Fibroblast of upper back skin (primary cell): ENCODE measurements at regions not wholly inside any gene's neighbourhood (a gene's known extent, or its start where the extent isn't known, plus 50 kb on each side); places are given as distances from the start of the nearest gene placed in this dataset.
"Not testable (repeated sequence)": the region's sequence is repeated elsewhere in the genome, so short reads cannot be mapped to it uniquely, and the experiment has no call there.

ENCODE experiments used
- DNase-seq: peaks from one replicate; pipeline ENCODE4 v3.0.0-alpha.2; 2013

DNA sequence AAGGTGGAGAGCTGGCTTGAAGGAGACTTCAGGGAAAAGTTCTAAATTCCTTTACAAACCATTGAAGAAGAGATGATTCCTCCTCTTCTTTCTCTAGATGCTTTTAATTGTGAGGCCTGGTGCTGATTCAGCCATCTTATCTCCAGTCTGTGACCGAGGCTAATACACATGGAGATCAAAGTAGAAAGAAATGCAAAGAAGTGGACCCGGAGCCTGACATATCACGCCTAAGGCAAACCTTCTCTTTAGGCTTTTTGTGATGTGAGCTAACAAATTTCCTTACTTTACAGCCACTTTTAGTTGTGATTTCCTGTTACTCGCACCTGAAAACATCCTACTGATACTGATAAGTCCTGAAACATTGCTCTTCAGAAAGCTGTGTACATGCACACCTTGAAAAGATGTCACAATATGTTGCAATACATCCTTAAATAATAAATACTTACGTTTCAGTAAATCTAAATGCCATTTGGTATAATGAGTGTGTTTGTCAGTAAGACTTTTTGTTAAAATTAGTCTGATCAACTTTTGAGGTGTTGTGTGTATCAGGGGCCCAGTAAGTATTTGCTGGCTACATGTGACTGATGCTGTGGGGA lies 192.4 kb downstream of the BAMBI start:
- DNase-seq: no peak

DNA sequence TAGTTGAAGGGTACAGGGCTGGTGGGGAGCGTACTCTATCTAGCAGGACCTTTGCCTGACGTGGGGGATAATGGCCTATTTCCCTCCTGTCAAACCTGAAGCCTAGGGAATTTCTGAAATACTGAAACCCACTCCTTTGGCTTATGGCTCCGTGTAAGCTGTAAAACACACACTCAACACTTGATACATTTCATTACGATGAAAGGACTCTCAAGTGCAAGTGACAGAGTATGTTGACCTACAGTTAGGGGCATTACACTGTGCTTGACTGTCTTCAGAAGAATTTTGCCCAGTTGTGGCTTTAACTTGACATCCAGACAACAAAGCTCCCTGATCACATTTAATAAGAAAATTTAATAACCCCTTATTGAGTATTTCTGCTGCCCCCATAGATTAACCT lies 194.3 kb downstream of the BAMBI start:
- no peak for DNase-seq

DNA sequence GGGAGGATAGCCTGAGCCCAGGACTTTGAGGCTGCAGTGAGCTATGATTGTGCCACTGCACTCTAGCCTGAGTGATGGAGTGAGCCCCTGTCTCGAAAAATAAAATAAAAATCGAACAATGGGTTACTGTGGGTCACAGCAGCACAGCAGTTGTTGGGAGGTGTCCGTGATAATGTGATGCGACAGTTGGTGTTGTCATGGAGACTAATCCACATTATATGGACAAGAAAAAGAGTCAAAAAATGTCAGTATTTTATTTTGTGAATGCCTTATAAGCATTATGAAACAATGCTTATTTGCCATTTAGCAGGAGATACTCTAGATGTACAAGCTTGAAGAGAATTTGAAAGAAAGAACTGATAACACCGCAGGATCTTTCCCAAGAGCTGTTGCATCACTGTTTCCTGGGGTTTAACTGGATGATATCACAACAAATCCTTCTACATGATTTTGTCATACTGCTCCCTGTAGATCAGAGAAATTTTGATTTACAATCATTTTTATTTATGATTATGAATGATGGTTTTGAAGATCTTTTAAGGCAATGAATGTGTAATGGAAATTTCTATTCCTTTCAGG lies 195.4 kb downstream of the BAMBI start:
- no peak for DNase-seq

DNA sequence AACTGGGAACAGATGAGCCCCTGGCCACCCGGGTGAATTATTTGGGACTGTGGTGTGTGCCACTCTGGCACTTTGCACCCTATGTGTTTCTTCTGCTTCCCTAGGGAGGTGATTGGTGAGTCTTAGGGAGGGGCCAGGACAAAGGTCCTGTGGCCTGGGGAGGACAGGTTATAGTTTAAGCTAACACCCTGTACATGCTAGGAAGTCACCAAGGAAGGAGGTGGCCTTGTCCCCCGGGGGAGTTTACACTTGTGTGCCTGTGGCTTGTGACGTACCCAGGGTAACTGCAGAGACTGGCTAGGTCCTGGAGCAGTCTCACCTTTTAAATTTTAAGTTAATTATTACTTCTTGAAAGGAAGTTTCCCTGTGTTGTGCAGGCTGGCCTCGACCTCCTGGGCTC lies 196.2 kb downstream of the BAMBI start:
- no peak for DNase-seq

DNA sequence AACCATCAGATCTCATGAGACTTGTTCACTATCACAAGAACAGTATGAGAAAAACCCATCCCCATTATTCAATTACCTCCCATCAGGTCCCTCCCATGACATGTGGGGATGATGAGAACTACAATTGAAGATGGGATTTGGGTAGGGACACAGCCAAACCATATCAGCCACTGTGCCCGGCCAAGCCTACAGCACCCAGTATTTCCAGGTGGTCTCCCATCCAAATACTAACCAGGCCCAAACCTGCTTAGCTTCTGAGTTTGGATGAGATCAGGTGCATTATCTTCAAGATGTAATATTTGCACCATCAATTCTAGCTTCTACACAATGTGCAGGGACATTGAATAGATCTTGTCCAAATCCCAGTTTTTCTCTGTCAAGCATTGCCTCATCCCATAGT lies 196.9 kb downstream of the BAMBI start:
- DNase-seq: no peak

DNA sequence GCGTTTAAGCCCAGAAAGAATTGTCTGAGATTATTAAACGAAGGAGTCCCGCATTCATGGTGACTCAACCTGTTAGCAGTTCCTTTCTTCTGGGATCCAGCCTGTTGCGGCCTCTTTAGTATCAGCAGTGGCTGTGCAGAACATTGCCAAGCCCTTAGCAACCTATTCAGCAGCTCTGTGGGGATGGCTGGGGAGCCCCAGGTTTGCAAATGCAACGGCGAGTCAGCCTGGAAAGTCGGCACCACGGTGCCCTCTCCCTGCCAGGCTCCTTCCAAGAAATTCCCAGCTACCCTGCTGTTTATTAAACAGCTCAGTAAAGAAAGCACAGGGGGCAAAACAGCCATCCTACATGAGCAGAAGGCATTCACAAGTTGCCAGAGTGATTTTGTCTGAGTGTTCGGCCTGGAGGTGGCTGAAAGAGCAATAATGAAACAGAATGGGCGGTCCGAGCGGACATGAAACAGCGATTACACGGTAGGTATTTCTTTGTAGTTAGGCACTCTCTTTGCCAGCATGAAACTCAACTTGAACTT lies 198.3 kb downstream of the BAMBI start:
- DNase-seq: peak; percentile 29

DNA sequence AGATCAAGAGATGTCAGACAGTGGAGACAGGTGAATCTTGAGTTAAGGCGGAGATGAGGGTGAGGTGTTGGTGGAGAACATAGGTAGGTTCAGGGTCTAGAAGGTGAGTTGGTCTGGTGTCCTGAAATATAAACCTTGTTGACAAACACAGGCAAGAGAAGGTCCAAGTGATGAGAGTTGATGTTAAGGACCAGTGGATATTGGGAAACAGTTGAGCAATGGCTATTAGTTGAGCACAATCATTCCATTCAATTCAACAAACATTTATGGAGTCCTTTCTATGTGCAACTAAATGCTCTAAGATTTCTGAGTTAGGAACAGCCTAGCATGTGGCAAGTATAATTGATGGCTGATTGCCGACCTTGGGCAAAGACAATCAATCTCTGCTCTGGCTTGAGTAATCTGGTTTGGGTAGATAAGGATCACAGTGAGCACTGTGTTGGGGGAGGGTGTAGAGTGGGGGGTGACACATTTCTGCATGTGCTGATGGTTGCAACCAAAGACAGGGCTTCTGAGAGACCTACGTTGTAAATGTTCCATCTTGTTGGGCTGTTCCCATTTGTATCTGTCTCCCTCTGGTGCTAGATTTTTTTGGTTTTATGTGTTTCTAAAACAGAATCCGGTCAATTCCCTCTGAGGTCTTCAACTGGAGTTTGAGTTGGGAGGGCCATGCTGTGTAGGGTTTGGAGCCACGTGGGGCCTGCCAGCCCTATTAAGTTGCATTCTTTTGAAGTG lies 201.1 kb downstream of the BAMBI start:
- DNase-seq: no peak

DNA sequence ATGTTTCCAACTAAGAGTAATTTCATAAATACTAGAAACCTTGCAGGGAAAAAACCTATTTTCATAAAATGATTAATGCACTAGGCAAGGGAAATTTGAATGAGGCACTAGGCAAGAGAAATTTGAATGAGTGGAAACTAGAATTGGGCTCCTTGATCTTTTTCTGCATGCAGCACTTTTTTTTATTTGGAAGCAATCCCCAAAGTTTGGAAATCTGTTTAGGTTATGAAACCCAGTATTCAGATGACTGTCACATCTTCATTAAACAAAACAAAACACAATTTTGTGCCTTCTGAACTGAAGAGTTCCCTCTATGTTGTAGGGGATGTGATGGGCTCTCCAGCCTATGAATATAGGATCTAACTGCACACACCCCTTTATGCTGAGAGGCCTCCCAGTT lies 201.9 kb downstream of the BAMBI start:
- no peak for DNase-seq

DNA sequence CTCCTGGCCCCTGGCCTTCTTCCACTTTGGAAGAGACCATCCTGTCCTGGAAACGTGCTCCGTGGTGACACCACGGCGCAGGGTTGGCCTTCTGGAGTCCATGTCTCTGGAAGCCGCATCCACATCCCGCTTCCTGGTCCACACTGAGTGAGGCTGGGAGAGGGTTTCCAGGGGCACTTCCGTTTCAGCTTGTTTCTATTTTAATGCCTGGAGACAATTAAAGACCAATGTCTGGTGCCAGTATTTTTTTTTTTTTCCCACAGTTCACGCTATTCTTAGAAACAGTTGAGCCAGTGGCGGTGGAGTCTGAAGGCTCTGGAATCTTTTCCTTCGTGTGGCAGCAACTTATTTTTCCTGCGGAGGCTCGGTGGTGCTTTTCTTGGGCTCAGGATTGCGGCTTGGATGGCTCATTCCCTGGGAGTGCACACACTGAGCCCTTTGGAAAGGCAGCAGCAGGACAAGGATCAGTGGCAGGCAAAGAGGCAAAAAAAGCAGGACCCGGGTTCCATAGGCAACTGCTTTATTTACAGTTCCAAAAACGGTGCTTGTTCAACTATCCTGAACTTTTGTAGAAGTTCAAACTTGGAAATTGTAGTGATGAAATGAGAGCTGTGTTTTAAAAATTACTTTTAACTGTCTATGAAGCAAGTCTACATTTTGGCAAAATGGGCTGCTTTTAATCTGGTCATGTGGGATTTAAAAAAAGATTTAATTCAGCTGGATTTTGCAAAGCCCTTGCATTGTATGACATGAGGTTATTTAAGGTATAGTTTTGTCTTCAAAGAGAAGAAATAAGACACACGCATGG lies 202.8 kb downstream of the BAMBI start:
- peak; percentile 47 for DNase-seq

DNA sequence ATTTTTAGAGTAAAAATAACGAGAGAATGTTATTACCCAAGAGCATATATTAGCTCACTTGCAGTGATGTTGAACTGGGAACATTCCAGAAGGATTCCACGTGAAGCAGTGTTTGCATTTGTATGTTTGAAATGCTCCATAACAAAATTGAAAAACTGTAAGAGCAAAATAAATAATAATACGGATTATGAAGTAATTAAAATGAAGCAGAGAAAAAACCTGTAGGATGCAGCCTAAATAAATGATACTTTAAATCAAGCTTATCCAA lies 203.3 kb downstream of the BAMBI start:
- no peak for DNase-seq

DNA sequence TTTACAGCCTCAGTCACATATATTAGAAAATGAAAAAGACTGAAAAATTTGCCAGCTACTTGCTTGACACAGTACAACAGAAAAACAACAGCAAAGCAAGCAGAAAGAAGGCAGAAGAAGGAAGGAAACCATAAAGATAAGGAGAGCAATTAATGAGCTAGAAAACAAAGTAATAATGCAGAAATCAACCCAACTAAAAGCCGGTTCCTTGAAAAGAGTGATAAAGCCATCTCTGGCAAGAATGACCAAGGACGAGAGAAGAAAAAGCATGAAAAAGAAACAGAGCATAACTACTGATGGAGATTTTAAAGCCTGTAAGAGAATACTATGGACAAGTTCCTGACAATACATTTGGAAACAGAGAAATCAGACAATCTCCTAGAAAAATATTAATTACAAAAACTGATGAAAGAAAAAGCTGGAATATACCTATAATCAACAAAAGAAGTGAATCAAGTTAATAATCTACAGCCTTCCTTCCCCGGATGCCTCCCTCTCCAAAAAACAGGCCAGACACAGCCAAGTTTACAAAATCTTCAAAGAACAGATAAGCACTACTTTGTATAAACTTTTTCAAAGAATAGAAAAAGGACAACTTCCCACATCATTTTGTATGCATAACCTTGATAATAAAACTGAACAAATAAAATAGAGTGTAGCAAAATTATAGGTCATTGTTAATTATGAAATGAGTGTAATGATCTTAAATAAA lies 204.0 kb downstream of the BAMBI start:
- DNase-seq: no peak

DNA sequence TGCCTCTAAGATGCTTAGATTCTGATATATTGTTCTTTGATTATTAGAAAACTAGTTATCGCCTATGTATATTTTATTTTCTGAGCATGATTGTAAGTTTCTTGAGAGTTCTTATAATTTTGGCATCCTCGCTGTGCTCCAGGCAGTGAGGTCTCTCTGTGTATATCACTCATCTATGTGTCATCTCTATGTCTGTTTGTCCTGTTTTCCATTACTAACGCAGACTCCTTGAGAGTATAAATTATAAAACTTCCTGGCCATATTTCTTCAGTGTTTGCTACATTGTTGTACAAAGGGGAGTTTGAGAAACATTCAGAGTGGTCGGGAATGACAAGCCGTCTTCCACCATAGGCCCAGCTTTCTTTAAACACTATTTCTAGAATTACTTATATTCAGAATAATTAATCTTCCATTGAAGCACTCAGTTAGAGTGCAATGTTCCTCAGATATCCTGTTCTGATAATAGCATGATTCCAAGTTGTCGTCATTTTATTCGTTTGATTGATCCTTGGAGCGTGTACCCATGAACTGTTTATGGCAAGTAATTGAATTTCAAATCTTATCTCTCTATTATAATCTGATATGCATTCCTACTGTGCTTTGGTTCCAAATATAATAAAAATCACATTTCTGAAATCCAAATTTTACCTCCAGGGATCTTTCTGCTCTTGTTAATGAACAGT lies 206.6 kb downstream of the BAMBI start:
- DNase-seq: no peak

DNA sequence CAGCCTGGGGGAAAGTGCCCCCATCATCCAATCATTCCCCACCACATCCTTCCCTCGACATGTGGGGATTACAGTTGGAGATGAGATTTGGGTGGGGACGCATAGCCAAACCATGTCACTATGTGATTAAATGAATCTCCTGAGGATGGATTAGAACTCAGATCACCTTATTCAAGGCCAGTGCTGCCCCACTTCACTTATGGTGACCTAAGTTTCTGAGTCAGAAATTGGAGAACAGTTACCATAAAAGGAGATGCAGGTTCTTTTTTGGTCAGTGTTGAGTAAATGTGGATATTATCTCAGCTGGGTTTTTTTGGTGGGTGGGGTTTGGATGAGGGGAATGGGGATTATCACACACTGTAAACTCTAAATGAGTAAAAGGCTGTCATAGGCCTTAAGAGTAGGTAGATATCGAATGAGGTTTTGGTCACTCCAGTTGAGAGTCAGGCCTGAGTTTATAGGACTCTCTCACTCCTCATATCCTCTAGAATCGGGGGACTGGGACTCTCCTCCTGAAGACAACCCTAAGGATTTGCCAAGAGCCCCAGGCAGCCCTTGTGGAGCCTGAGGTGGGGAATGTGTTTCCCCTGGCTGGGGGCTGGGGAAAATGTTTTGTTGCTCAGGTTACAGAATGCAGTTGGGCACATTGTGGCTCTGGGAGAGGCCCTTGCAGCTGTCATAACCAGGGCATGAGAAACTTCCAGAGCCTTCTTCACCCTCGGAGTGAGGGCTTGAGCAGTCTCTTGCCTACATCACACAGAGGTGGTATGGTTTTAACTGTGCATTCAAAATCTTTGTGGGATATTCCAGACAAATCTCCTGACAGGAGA lies 213.0 kb downstream of the BAMBI start:
- DNase-seq: no peak

DNA sequence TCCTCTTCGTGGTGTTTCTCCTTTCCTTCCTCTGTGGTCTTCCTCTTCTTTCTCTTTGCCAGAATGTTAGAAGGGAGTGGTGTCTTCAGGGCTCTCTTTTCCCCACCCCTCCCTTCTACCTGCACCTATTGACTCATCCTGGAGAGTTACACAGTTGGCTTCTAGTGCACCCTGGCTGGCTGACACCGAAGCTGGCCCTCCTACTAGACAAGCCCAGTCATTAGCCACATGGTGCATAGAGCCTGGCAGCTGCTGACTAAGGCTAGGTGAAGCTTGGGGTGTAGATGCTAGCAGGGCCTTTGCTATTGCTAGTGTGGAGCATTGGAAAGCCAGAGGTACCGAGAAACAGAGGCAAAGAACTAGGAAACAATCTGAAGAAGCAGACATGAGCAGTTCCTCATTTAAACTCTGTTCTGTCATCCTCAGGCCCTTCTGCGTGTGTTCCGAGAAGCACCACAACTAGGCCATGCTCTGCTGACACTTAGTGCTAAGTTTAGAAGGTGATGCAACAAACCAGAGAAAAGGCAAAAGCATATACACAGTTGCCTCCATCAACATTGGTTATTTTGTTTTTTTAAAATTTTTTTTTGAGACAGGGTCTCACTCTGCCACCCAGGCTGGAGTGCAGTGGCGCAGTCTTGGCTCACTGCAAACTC lies 213.9 kb downstream of the BAMBI start:
- DNase-seq: no peak

DNA sequence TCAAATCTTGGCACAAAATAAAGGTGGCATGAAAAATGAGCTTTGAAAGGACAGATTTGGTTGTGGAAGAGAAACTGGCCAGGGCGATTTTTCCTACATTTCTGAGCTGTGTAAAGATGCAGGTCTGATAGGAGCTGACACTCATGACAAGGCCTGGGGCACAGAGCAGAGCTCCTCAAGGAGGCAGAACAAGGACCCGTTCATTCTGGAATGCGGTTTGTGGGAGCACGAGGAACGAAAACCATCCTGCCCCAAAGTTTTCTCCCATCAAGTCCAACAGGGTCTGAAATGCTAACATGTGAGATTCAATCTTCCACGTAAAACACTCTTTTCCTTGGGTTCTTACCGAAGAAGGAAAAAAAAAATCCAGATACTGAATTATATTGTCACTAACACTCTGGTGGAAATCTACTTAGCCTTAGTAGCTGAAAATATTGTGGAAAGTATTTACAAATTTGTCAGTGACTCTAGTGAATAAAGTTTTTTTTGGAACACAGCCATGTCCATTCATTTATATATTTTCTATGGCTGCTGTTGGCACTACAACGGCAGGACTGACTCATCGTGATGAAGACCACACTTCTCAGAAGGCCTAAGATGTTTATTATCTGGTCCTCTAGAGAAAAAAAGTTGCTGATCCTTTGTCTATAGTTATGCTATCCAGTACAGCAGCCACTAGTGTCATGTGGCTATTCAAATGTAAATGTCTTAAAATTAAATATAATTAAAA lies 215.7 kb downstream of the BAMBI start:
- DNase-seq: peak; percentile 38

DNA sequence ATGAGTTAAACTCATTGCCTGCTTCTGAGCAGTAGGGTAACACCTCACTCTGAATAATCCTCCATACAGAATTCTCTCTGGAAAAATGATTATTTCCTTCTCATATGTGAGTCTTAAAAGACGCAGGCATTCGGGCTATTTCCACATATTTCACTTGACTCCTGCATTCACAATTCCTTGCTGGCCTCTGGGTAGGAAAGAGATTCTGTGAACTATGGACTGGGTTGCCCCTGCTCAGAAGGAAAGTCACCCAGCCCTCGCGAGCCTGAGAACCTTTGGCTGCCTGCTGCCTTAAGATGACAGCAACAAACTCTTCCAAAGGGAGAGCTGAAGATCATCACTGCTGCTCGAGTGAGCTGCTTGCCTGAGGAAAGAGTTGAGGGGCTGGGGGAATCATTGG lies 216.8 kb downstream of the BAMBI start:
- no peak for DNase-seq

DNA sequence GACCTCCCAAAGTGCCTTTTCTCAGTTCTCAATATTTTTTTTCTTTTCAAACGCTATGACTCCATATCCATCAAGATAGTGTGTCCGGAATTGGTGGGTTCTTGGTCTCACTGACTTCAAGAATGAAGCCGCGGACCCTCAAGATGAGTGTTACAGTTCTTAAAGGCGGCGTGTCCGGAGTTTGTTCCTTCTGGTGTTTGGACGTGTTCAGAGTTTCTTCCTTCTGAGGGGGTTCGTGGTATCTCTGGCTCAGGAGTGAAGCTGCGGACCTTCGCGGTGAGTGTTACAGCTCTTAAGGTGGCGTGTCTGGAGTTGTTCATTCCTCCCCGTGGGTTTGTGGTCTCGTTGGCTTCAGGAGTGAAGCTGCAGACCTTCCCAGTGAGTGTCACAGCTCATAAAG lies 218.3 kb downstream of the BAMBI start:
- not testable (repeated sequence) for DNase-seq

DNA sequence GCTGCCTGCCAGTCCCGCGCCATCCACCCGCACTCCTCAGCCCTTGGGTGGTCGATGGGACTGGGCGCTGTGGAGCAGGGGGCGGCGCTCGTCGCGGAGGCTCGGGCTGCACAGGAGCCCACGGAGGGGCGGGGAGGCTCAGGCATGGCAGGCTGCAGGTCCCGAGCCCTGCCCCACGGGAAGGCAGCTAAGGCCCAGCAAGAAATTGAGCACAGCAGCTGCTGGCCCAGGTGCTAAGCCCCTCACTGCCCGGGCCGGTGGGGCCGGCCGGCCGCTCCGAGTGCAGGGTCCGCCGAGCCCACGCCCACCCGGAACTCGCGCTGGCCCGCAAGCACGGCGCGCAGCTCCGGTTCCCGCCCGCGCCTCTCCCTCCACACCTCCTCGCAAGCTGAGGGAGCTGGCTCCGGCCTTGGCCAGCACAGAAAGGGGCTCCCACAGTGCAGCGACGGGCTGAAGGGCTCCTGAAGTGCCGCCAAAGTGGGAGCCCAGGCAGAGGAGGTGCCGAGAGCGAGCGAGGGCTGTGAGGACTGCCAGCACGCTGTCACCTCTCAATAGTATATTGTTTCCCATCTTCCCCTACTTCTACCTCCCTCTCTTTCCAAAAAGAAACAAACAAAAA lies 219.6 kb downstream of the BAMBI start:
- not testable (repeated sequence) for DNase-seq

DNA sequence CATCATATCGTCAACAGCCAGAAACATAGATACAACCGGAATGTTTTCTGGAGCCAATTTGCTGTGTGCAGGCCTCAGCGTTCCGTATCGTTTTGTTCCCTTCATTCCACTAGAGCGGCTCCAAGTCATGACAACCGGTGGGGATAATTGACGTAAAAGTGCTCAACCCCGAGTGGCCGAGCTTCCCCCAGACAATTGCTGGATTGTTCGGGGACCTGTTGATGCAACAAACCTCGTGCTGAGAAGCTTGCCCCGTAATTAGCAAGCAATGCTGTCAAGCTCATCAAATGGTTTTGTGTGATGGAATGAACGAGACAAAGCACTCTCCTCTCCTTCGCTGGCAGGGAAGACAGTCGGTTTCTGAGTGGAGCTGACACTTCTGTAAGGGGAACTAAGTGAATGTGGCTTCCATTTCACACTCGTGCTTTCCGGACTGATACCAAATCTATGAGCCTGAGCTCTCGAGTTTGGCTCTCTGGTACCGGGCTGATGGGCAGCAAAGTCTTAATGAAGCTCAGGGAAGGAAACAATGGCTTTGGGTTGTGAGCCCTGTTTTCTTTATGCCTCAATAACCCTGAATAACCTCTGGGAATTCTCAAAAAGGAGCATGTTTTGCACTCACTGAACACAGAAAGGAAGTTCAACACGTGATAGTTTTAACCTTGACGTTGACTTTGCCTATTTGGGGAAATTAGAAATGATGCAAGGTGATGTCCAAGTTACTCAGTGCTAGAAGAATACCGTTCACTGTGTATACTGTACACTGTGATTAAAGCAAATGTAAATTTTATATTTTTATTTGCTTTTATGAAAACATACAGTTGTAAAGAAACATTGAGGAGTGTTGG lies 220.5 kb downstream of the BAMBI start:
- no peak for DNase-seq
